GM19238 (cell line): ENCODE measurements at regions not wholly inside any gene's neighbourhood (a gene's known extent, or its start where the extent isn't known, plus 50 kb on each side); places are given as distances from the start of the nearest gene placed in this dataset.

ENCODE experiments used
- DNase-seq: peaks from one replicate; pipeline ENCODE4 v3.0.0; 2011; ENCODE audit warnings: low spot score; ENCODE audit not compliant: insufficient read length

GRCh38 chr1:60227601-60228000, 154.0 kb upstream of the C1orf87 start:
- no peak for DNase-seq

- no peak for DNase-seq
Observed at GRCh38 chr1:60225486-60225885, 151.9 kb upstream of the C1orf87 start.

- no peak for DNase-seq
Observed at GRCh38 chr1:60224523-60224922, 151.0 kb upstream of the C1orf87 start.

- DNase-seq = no peak
Observed at GRCh38 chr1:60223158-60223557, 149.6 kb upstream of the C1orf87 start.

- no peak for DNase-seq
Observed at GRCh38 chr1:60222360-60223115, 149.0 kb upstream of the C1orf87 start.

- no peak for DNase-seq
Observed at GRCh38 chr1:60213253-60213652, 139.7 kb upstream of the C1orf87 start.

GRCh38 chr1:60196026-60196425, 122.5 kb upstream of the C1orf87 start:
- no peak for DNase-seq

GRCh38 chr1:60185684-60186083, 112.1 kb upstream of the C1orf87 start:
- DNase-seq = no peak

- DNase-seq = no peak
Observed at GRCh38 chr1:60184521-60184920, 111.0 kb upstream of the C1orf87 start.

GRCh38 chr1:60173729-60174505, 100.3 kb upstream of the C1orf87 start:
- no peak for DNase-seq

GRCh38 chr1:60173006-60173405, 99.4 kb upstream of the C1orf87 start:
- DNase-seq = no peak

GRCh38 chr1:60171801-60172200, 98.2 kb upstream of the C1orf87 start:
- no peak for DNase-seq

- DNase-seq = no peak
Observed at GRCh38 chr1:60170709-60171108, 97.1 kb upstream of the C1orf87 start.

- DNase-seq = no peak
Observed at GRCh38 chr1:60169206-60169605, 95.6 kb upstream of the C1orf87 start.

- no peak for DNase-seq
Observed at GRCh38 chr1:60162936-60163335, 89.4 kb upstream of the C1orf87 start.

GRCh38 chr1:60160141-60160540, 86.6 kb upstream of the C1orf87 start:
- no peak for DNase-seq

GRCh38 chr1:60156371-60156770, 82.8 kb upstream of the C1orf87 start:
- DNase-seq = no peak

- DNase-seq = no peak
Observed at GRCh38 chr1:60153961-60154360, 80.4 kb upstream of the C1orf87 start.

- no peak for DNase-seq
Observed at GRCh38 chr1:60152891-60153290, 79.3 kb upstream of the C1orf87 start.

- DNase-seq = no peak
Observed at GRCh38 chr1:60151311-60151710, 77.7 kb upstream of the C1orf87 start.

- DNase-seq = no peak
Observed at GRCh38 chr1:60149251-60149650, 75.7 kb upstream of the C1orf87 start.

GRCh38 chr1:60146884-60147283, 73.3 kb upstream of the C1orf87 start:
- DNase-seq = no peak

- no peak for DNase-seq
Observed at GRCh38 chr1:60145771-60146170, 72.2 kb upstream of the C1orf87 start.
